B cell (primary cell): ENCODE measurements at regions not wholly inside any gene's neighbourhood (a gene's known extent, or its start where the extent isn't known, plus 50 kb on each side); places are given as distances from the start of the nearest gene placed in this dataset.

Source experiments
- CTCF ChIP-seq: fragments of 200-600 bp; IDR thresholded peaks from one replicate; pipeline ENCODE4 v1.8.0; 2022; ENCODE audit warnings: antibody characterized with exemption, mild to moderate bottlenecking
- EZH2 ChIP-seq: IDR thresholded peaks from 2 replicates; pipeline ENCODE4 v1.6.1; 2012; ENCODE audit warnings: borderline replicate concordance, low read depth, mild to moderate bottlenecking, moderate library complexity, low read length; ENCODE audit not compliant: insufficient read depth, poor library complexity, severe bottlenecking

- TF ChIP-seq CTCF (no peak), EZH2 (no peak)
Measured at GRCh38 chr17:63331301-63332061, 114.6 kb downstream of the CYB561 start.
